OCI-M2 (cell line): ENCODE measurements at regions not wholly inside any gene's neighbourhood (a gene's known extent, or its start where the extent isn't known, plus 50 kb on each side); places are given as distances from the start of the nearest gene placed in this dataset.
A peak's percentile ranks its signal among the peaks of the same experiment; 100 is the strongest.
"Not testable (repeated sequence)": the region's sequence is repeated elsewhere in the genome, so short reads cannot be mapped to it uniquely, and the experiment has no call there.

ENCODE experiments used
- DNase-seq: peaks from one replicate; lab custom pipeline; 2025; ENCODE audit not compliant: unreplicated experiment; lab: John Stamatoyannopoulos, UW

- DNase-seq, result no peak
Observed at GRCh38 chr14:29982171-29982570, 54.5 kb upstream of the PRKD1 start.

- no peak for DNase-seq
Observed at GRCh38 chr14:29982993-29983392, 55.3 kb upstream of the PRKD1 start.

- DNase-seq, result not testable (repeated sequence)
Observed at GRCh38 chr14:29990344-29990857, 62.8 kb upstream of the PRKD1 start.

- no peak for DNase-seq
Observed at GRCh38 chr14:29990993-29991392, 63.3 kb upstream of the PRKD1 start.

GRCh38 chr14:29993143-29993542, 65.5 kb upstream of the PRKD1 start:
- DNase-seq, result no peak

- DNase-seq, result no peak
Observed at GRCh38 chr14:29999013-29999539, 71.4 kb upstream of the PRKD1 start.

- DNase-seq, result no peak
Observed at GRCh38 chr14:30002859-30003258, 75.2 kb upstream of the PRKD1 start.

GRCh38 chr14:30005114-30005808, 77.6 kb upstream of the PRKD1 start:
- DNase-seq, result peak; percentile 27

GRCh38 chr14:30006695-30007094, 79.0 kb upstream of the PRKD1 start:
- no peak for DNase-seq

- DNase-seq, result no peak
Observed at GRCh38 chr14:30015489-30015888, 87.8 kb upstream of the PRKD1 start.

- no peak for DNase-seq
Observed at GRCh38 chr14:30016002-30016401, 88.4 kb upstream of the PRKD1 start.

GRCh38 chr14:30017370-30017993, 89.8 kb upstream of the PRKD1 start:
- DNase-seq, result no peak

- no peak for DNase-seq
Observed at GRCh38 chr14:30020271-30020670, 92.6 kb upstream of the PRKD1 start.

- DNase-seq, result no peak
Observed at GRCh38 chr14:30020687-30021086, 93.0 kb upstream of the PRKD1 start.

GRCh38 chr14:30023350-30023749, 95.7 kb upstream of the PRKD1 start:
- not testable (repeated sequence) for DNase-seq

GRCh38 chr14:30034152-30034551, 106.5 kb upstream of the PRKD1 start:
- DNase-seq, result no peak

GRCh38 chr14:30035361-30035760, 107.7 kb upstream of the PRKD1 start:
- no peak for DNase-seq

GRCh38 chr14:30045720-30046119, 118.1 kb upstream of the PRKD1 start:
- DNase-seq, result no peak

- no peak for DNase-seq
Observed at GRCh38 chr14:30053103-30053502, 125.5 kb upstream of the PRKD1 start.

- DNase-seq, result no peak
Observed at GRCh38 chr14:30054201-30054600, 126.6 kb upstream of the PRKD1 start.

GRCh38 chr14:30058401-30058800, 130.8 kb upstream of the PRKD1 start:
- DNase-seq, result no peak

- DNase-seq, result no peak
Observed at GRCh38 chr14:30063746-30064145, 136.1 kb upstream of the PRKD1 start.
